PFSK-1 (cell line): ENCODE measurements at regions not wholly inside any gene's neighbourhood (a gene's known extent, or its start where the extent isn't known, plus 50 kb on each side); places are given as distances from the start of the nearest gene placed in this dataset.

Source experiments
- FOXP2 ChIP-seq: optimal IDR thresholded peaks from 2 replicates; pipeline ENCODE3; 2011; ENCODE audit warnings: borderline replicate concordance, control low read depth, inconsistent platforms; ENCODE audit not compliant: insufficient read depth; ENCODE audit errors: extremely low read length, extremely low read depth
- POLR2AphosphoS5 ChIP-seq: IDR thresholded peaks from 2 replicates; pipeline ENCODE4 v1.6.1; 2012; ENCODE audit warnings: low read depth, mild to moderate bottlenecking, control low read depth, low read length, moderate library complexity
- SIN3A ChIP-seq: IDR thresholded peaks from 2 replicates; pipeline ENCODE4 v1.6.1; 2012; ENCODE audit warnings: mild to moderate bottlenecking, low read length, moderate library complexity, borderline replicate concordance; ENCODE audit not compliant: insufficient read depth
- TAF1 ChIP-seq: IDR thresholded peaks from 2 replicates; pipeline ENCODE4 v1.6.1; 2012; ENCODE audit warnings: low read length, control low read depth, borderline replicate concordance; ENCODE audit not compliant: insufficient read depth
- TF ChIP-seq, protein P1 (sequence below), 2 experiments: IDR thresholded peaks; 2 replicates each; pipeline versions ENCODE4 v1.6.1 to v1.8.0; 2011 to 2012; ENCODE audit warnings: low read depth in 2 of 2, low read length in 2 of 2, control low read depth in 1 of 2, inconsistent platforms in 1 of 2, mild to moderate bottlenecking in 1 of 2, moderate library complexity in 1 of 2; ENCODE audit not compliant: insufficient read depth in 1 of 2

DNA sequence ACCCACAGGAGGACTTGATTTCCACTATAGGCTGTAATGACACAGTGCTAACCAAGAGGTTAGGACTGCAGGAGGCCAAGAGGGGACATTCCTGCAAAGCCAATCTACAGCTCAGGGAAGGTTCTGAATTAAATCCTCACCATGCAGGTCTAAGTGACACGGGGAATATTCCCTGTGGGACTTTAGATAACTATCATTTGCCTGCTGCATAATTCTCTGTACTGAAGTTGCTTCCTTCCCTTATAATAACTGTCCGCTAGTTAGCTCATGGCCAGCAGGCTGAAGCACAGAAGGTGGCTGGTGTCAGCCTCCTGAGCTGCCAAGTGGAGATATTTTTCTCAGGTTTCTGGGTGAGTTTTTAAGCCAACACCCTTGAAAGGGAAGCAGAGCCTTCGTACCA lies 74.6 kb upstream of the SOX9 start:
- TF ChIP-seq SIN3A (no peak), FOXP2 (no peak)
- TF ChIP-seq, protein P1, sequence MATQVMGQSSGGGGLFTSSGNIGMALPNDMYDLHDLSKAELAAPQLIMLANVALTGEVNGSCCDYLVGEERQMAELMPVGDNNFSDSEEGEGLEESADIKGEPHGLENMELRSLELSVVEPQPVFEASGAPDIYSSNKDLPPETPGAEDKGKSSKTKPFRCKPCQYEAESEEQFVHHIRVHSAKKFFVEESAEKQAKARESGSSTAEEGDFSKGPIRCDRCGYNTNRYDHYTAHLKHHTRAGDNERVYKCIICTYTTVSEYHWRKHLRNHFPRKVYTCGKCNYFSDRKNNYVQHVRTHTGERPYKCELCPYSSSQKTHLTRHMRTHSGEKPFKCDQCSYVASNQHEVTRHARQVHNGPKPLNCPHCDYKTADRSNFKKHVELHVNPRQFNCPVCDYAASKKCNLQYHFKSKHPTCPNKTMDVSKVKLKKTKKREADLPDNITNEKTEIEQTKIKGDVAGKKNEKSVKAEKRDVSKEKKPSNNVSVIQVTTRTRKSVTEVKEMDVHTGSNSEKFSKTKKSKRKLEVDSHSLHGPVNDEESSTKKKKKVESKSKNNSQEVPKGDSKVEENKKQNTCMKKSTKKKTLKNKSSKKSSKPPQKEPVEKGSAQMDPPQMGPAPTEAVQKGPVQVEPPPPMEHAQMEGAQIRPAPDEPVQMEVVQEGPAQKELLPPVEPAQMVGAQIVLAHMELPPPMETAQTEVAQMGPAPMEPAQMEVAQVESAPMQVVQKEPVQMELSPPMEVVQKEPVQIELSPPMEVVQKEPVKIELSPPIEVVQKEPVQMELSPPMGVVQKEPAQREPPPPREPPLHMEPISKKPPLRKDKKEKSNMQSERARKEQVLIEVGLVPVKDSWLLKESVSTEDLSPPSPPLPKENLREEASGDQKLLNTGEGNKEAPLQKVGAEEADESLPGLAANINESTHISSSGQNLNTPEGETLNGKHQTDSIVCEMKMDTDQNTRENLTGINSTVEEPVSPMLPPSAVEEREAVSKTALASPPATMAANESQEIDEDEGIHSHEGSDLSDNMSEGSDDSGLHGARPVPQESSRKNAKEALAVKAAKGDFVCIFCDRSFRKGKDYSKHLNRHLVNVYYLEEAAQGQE (IDR thresholded peaks at IDR 0.05; ENCODE audit: insufficient read depth in 1 of 2, low read depth in 2 of 2, low read length in 2 of 2) = no peak

DNA sequence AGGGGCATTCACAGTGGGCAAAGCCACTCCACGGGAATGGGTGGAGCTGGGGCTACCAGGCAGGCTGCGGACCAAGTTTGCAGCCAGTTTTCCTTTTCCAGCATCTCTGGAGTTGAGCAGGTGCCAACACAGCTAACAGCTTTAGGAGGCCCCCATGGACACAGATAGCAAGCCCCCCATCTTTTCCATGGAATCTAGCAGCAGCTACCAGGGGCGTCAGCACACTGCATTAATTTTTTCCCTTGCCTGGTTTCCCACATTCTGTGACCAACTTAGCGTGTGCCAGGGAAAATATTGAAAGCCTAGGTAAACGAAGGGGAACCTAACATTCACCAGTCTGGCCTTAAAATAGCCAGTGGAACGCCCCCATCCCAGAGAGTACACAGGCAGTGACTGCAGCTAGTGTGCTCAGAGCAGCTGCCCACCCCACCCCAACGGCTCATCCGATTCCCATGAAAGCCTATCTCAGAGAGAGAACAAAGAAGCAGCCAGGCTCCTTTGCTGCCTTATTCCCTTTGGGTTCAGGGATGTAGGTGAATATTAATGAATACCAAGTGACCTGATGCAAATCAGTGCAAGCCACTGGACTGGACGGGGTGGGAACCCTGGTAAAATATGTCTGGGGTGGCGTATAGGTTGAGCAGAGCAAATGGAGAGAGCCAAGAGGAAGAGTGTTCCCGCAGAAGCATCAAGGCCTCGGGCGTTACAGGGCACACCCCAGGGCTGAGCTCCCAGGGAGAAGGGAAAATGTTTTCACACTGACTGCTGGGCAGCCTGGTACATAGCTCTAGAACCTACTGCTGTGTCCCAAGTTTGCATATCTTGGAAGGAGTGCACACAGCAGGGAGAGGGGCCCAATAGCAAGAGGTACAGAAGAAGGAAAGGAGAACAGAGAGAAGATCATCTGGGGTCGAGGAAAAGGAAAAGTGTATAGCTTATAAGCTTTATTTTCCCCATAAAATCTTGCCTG lies 73.9 kb upstream of the SOX9 start:
- TF ChIP-seq SIN3A = no peak
- no peak for TF ChIP-seq POLR2AphosphoS5
- TF ChIP-seq, protein P1 (IDR thresholded peaks at IDR 0.05; ENCODE audit: insufficient read depth in 1 of 2, low read depth in 2 of 2, low read length in 2 of 2) = no peak
- TF ChIP-seq TAF1 = no peak

DNA sequence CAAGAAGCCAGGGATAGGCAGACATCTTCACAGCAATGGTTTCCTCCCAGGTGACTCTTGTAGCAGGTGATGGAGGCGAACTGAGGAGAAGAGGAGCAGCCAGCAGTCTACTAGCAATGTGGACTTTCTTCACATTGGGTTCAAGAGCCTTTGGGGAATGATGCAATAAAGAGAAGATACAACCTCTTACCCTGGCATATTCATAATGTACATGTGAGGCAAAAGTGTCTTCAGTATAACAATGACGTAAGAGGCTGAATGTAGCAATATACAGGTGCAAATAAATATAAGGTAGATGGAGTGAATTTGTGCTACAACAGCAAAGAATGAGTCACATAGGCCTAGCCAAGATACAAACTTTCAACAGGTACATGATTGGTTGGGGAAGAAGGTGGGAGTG lies 70.9 kb upstream of the SOX9 start:
- TF ChIP-seq SIN3A (no peak), TAF1 (no peak), POLR2AphosphoS5 (no peak), FOXP2 (no peak)
- TF ChIP-seq, protein P1 (IDR thresholded peaks at IDR 0.05; ENCODE audit: insufficient read depth in 1 of 2, low read depth in 2 of 2, low read length in 2 of 2) = no peak

DNA sequence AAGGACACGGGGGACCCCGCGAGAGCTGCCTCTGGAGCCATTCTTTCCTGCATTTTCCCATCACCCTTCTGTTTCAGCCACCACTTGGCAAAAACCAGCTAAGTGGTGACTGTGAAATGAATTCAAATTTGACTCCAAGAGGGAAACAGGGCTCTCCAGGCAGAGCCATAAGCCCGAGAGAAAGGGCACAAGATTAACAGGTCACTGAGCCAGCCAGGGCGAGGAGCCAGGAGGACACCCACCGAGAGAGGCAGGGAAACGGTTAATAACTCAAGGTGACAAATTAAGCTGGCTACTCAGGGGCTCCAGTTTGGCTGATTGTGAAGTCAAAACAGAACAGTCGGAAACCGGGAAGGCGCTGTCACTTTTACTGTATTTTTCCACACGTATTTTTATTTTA lies 67.8 kb upstream of the SOX9 start:
- TF ChIP-seq, protein P1 (IDR thresholded peaks at IDR 0.05; ENCODE audit: insufficient read depth in 1 of 2, low read depth in 2 of 2, low read length in 2 of 2) = no peak
- no peak for TF ChIP-seq FOXP2
- no peak for TF ChIP-seq TAF1
- TF ChIP-seq POLR2AphosphoS5 = no peak
- TF ChIP-seq SIN3A = no peak
